Chondrocyte (in vitro differentiated cells): ENCODE measurements at regions not wholly inside any gene's neighbourhood (a gene's known extent, or its start where the extent isn't known, plus 50 kb on each side); places are given as distances from the start of the nearest gene placed in this dataset.

ENCODE experiments used
- DNase-seq: peaks from one replicate; pipeline ENCODE4 v3.0.0; 2021; ENCODE audit warnings: mixed read lengths, low spot score
- H3K27ac Mint-ChIP-seq: one replicate; pipeline ENCODE4 v1.8.0; 2021; ENCODE audit warnings: mild to moderate bottlenecking, moderate library complexity, mixed read lengths; ENCODE audit not compliant: unreplicated experiment
- H3K27me3 Mint-ChIP-seq: 2 replicates; pipeline ENCODE4 v1.8.0; 2021; ENCODE audit warnings: low read depth, mixed read lengths
- H3K36me3 Mint-ChIP-seq: 2 replicates; pipeline ENCODE4 v1.8.0; 2021; ENCODE audit warnings: low read depth, mixed read lengths
- H3K4me1 Mint-ChIP-seq: 2 replicates; pipeline ENCODE4 v1.8.0; 2021; ENCODE audit warnings: low read depth, mild to moderate bottlenecking, mixed read lengths
- H3K4me3 Mint-ChIP-seq: one replicate; pipeline ENCODE4 v1.8.0; 2021; ENCODE audit warnings: mild to moderate bottlenecking, moderate library complexity, mixed read lengths; ENCODE audit not compliant: unreplicated experiment
- H3K9me3 Mint-ChIP-seq: 2 replicates; pipeline ENCODE4 v1.8.0; 2021; ENCODE audit warnings: low read depth, mixed read lengths
- TF ChIP-seq, protein P1 (sequence below): fragments of 200-600 bp; sonication (generic); IDR thresholded peaks from 2 replicates; pipeline ENCODE4 v1.5.0; 2021; ENCODE audit warnings: antibody characterized with exemption, mild to moderate bottlenecking, moderate library complexity

DNA sequence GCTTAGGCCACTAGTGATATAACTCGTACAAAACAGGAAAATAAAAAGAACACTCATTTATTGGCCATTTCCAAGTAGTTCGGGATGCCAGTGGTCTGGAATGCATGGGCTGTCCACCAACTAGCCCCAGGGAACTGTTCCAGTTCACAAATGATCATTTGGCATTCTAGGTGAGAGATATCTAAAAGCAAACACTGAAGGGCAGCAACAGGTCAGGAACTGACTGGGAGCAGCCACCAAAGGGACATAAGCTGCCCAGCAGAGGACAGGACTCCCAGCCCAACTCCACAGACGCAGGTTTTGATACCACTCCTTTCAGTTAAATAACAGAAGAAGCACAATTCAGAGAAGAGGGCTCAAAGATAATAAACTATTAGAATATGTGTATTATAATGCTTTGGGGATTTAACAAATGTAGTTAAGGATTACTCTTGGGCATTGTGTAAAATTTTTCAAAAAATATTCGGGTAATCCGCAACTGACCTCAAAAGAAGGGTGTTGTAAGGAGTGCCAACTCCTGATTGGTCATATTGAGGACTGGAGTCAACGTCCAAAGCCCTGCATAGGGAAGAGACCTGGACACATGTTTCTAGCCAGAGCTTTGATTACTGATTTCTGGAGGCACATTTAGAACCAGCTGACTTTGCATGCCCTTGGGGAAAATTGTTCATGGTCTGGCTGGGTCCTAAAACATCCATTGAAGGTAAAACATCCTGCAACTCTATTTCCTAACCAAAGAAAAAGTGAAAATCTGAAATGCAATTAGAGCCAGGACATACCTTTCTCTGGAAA, 320.0 kb downstream of the DNAH5 start:
- no peaks in the 10 kb centered on the region for H3K9me3 Mint-ChIP-seq
- H3K4me1 Mint-ChIP-seq = no peaks in the 10 kb centered on the region
- H3K4me3 Mint-ChIP-seq = no peak overlapping the region
- no peak for DNase-seq
- TF ChIP-seq, protein P1, sequence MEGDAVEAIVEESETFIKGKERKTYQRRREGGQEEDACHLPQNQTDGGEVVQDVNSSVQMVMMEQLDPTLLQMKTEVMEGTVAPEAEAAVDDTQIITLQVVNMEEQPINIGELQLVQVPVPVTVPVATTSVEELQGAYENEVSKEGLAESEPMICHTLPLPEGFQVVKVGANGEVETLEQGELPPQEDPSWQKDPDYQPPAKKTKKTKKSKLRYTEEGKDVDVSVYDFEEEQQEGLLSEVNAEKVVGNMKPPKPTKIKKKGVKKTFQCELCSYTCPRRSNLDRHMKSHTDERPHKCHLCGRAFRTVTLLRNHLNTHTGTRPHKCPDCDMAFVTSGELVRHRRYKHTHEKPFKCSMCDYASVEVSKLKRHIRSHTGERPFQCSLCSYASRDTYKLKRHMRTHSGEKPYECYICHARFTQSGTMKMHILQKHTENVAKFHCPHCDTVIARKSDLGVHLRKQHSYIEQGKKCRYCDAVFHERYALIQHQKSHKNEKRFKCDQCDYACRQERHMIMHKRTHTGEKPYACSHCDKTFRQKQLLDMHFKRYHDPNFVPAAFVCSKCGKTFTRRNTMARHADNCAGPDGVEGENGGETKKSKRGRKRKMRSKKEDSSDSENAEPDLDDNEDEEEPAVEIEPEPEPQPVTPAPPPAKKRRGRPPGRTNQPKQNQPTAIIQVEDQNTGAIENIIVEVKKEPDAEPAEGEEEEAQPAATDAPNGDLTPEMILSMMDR = no peak
- H3K27me3 Mint-ChIP-seq = peaks cover 2% of the 10 kb centered on the region
- no peaks in the 10 kb centered on the region for H3K36me3 Mint-ChIP-seq
- no peak overlapping the region for H3K27ac Mint-ChIP-seq

DNA sequence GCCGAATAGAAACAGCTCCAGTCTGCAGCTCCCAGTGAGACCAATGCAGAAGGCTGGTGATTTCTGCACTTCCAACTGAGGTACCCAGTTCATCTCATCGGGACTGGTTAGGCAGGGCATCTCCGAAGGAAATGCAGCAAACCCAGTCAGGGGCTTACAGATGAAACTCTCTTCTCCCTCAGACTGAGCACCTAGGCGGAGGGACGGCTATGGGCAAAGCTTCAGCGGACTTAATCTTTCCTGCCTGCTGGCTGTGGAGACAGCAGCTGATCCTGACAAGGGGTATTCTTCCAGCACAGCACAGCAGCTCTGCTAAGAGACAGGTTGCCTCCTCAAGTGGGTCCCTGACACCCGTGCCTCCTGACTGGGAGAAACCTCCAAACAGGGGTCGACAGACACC, 330.9 kb downstream of the DNAH5 start:
- H3K9me3 Mint-ChIP-seq = peaks cover 26% of the 10 kb centered on the region

DNA sequence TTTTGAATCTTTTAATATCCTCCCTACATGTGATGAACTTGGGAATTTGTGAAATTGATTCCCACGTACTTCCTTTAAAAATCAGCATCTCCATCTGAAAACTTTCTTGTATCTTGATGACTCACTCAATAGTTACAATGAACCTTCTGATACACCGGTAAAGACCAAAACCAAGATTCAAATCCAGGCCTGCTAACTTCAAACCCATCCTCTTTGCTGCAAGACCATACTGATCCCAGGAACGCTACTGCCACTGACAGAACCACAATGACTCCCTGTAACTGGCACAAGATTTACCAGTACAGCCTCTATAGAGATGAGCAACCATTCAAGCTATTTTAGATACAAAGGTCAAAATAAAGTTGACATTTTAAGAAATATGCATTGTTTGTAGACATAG, 332.9 kb downstream of the DNAH5 start:
- TF ChIP-seq, protein P1 = no peak
- peaks cover 6% of the 10 kb centered on the region for H3K27me3 Mint-ChIP-seq
- no peaks in the 10 kb centered on the region for H3K36me3 Mint-ChIP-seq
- DNase-seq = no peak
- peaks cover 15% of the 10 kb centered on the region for H3K9me3 Mint-ChIP-seq
- H3K27ac Mint-ChIP-seq = no peak overlapping the region
- H3K4me1 Mint-ChIP-seq = no peaks in the 10 kb centered on the region
- H3K4me3 Mint-ChIP-seq = no peak overlapping the region

More for the DNA sequence above, 330.9 kb downstream of the DNAH5 start:
- H3K36me3 Mint-ChIP-seq = no peaks in the 10 kb centered on the region
- no peak overlapping the region for H3K27ac Mint-ChIP-seq
- DNase-seq = no peak
- H3K4me1 Mint-ChIP-seq = no peaks in the 10 kb centered on the region
- no peak overlapping the region for H3K4me3 Mint-ChIP-seq
- peaks cover 6% of the 10 kb centered on the region for H3K27me3 Mint-ChIP-seq
- TF ChIP-seq, protein P1 = no peak

DNA sequence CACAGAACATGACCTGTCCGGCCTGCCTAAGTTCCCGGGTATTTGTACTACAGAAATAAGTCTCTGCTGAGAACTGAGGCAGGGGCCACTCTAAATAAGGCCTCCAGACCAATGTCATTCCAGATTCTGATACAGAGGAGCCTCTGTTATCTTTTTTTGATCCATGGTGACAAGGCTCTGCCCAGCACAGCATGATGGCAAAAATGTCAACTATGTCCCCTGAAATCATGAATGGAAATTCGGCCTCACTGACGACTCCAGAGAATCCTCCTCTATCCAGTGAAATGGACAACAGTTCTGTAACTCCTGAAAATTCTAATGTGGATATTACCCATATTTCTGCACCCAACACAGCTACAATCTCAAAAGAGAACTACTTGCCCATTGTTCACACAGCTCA, 335.0 kb downstream of the DNAH5 start:
- TF ChIP-seq, protein P1 = no peak
- no peak overlapping the region for H3K4me3 Mint-ChIP-seq
- H3K27me3 Mint-ChIP-seq = peaks cover 10% of the 10 kb centered on the region
- no peaks in the 10 kb centered on the region for H3K36me3 Mint-ChIP-seq
- H3K9me3 Mint-ChIP-seq = no peaks in the 10 kb centered on the region
- H3K27ac Mint-ChIP-seq = no peak overlapping the region
- no peaks in the 10 kb centered on the region for H3K4me1 Mint-ChIP-seq
- no peak for DNase-seq

DNA sequence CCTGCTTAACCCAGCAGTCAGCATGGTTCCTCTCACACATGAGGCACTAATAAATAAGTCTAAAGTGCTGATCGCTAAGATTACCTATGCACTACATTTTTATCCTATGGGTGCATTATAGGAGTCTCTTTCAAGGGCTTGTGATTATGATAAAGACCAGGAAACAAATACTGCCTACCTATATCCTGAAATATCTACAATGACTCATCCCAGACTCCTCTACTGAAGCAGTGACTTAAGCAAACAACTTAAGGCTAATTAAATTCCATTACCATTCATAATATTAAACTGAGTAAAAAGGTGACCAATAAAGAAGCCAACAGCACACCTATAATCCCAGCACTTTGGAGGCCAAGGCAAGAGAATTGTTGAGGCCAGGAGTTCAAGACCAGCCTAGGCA, 338.4 kb downstream of the DNAH5 start:
- TF ChIP-seq, protein P1 = no peak
- Mint-ChIP-seq H3K4me1 (no peaks in the 10 kb centered on the region), H3K27ac (no peak overlapping the region), H3K9me3 (no peaks in the 10 kb centered on the region), H3K36me3 (no peaks in the 10 kb centered on the region), H3K27me3 (peaks cover 9% of the 10 kb centered on the region), H3K4me3 (no peak overlapping the region)
- DNase-seq = no peak
